IMR-90 (cell line): ENCODE measurements at regions not wholly inside any gene's neighbourhood (a gene's known extent, or its start where the extent isn't known, plus 50 kb on each side); places are given as distances from the start of the nearest gene placed in this dataset.
"Not testable (repeated sequence)": the region's sequence is repeated elsewhere in the genome, so short reads cannot be mapped to it uniquely, and the experiment has no call there.

Source experiments
- ATAC-seq: fragments of 200-7000 bp; cut with Tn5 transposase; 2 replicates; pipeline ENCODE4 v1.9.1; 2020; ENCODE audit warnings: low read depth, mild to moderate bottlenecking, moderate library complexity
- BruUV-seq: library from RNA; stranded (reverse); fragments of 400-500 nt; replicated peaks from 2 replicates; lab custom pipeline; 2021; lab: Mats Ljungman, UMichigan
- CTCF ChIA-PET: fragments of 300-600 bp; formaldehyde crosslinking; extraction: SDS; loops from one replicate; lab custom pipeline; 2021; ENCODE audit warnings: antibody characterized with exemption; lab: Yijun Ruan, JAX
- POLR2A ChIA-PET: fragments of 300-600 bp; sonication (Branson Sonifier 250); formaldehyde crosslinking; loops from one replicate; lab custom pipeline; 2022; ENCODE audit warnings: antibody characterized with exemption; ENCODE audit not compliant: unreplicated experiment; lab: Charles Lee
- DNase-seq: peaks from one replicate; pipeline ENCODE4 v3.0.0; 2013
- H2AFZ ChIP-seq: replicated peaks from 2 replicates; pipeline ENCODE3; 2013; ENCODE audit warnings: low read length, mild to moderate bottlenecking; ENCODE audit not compliant: poor library complexity
- H2AK5ac ChIP-seq: 2 replicates; pipeline ENCODE4 v1.6.1; 2013; ENCODE audit warnings: low read depth, low read length, inconsistent platforms
- H2AK9ac ChIP-seq: replicated peaks from 2 replicates; pipeline ENCODE3; 2013; ENCODE audit warnings: mild to moderate bottlenecking, low read depth, low read length, moderate library complexity; ENCODE audit not compliant: poor library complexity
- H2BK120ac ChIP-seq: 2 replicates; pipeline ENCODE4 v1.6.1; 2013; ENCODE audit warnings: low read depth, low read length, inconsistent platforms
- H2BK15ac ChIP-seq: 3 replicates; pipeline ENCODE4 v1.6.1; 2013; ENCODE audit warnings: low read depth, low read length, inconsistent platforms
- H2BK20ac ChIP-seq: 2 replicates; pipeline ENCODE4 v1.6.1; 2013; ENCODE audit warnings: low read depth, mild to moderate bottlenecking, inconsistent platforms, low read length, moderate library complexity
- H2BK5ac ChIP-seq: 2 replicates; pipeline ENCODE4 v1.6.1; 2013; ENCODE audit warnings: mild to moderate bottlenecking, low read depth, low read length, inconsistent platforms; ENCODE audit not compliant: poor library complexity, severe bottlenecking
- H3K14ac ChIP-seq: replicated peaks from 2 replicates; pipeline ENCODE4 v1.6.1; 2013; ENCODE audit warnings: low read depth, low read length, inconsistent platforms
- H3K18ac ChIP-seq: 2 replicates; pipeline ENCODE4 v1.6.1; 2013; ENCODE audit warnings: low read depth, low read length, control low read depth
- H3K23ac ChIP-seq: 2 replicates; pipeline ENCODE4 v1.6.1; 2013; ENCODE audit warnings: low read depth, low read length, inconsistent platforms
- H3K27ac ChIP-seq: 2 replicates; pipeline ENCODE4 v1.5.1; 2013; ENCODE audit warnings: mild to moderate bottlenecking, control low read depth, low read length; ENCODE audit not compliant: insufficient read depth
- H3K27me3 ChIP-seq: 2 replicates; pipeline ENCODE4 v1.6.1; 2013; ENCODE audit warnings: low read length; ENCODE audit not compliant: control insufficient read depth, insufficient read depth
- H3K36me3 ChIP-seq: 2 replicates; pipeline ENCODE4 v1.6.1; 2013; ENCODE audit warnings: low read length, mixed read lengths; ENCODE audit not compliant: control insufficient read depth, insufficient read depth
- H3K4ac ChIP-seq: 2 replicates; pipeline ENCODE4 v1.6.1; 2013; ENCODE audit warnings: low read depth, low read length, inconsistent platforms
- H3K4me1 ChIP-seq: 2 replicates; pipeline ENCODE4 v1.6.1; 2013; ENCODE audit warnings: low read length, mixed read lengths; ENCODE audit not compliant: control insufficient read depth, insufficient read depth
- H3K4me2 ChIP-seq: 2 replicates; pipeline ENCODE4 v1.6.1; 2013; ENCODE audit warnings: low read depth, mild to moderate bottlenecking, control low read depth, low read length, moderate library complexity
- H3K4me3 ChIP-seq: 2 replicates; pipeline ENCODE4 v1.5.1; 2013; ENCODE audit warnings: low read depth, mild to moderate bottlenecking, control low read depth, low read length, moderate library complexity; ENCODE audit not compliant: insufficient read depth
- H3K56ac ChIP-seq: 2 replicates; pipeline ENCODE4 v1.6.1; 2013; ENCODE audit warnings: low read length, inconsistent platforms; ENCODE audit not compliant: insufficient read depth; ENCODE audit errors: extremely low read depth
- H3K79me1 ChIP-seq, 2 experiments: 2 replicates each; pipeline ENCODE4 v1.6.1; 2013; ENCODE audit warnings: low read length in 2 of 2, inconsistent platforms in 1 of 2, low read depth in 1 of 2
- H3K9ac ChIP-seq: 2 replicates; pipeline ENCODE4 v1.6.1; 2013; ENCODE audit warnings: low read depth, low read length, control low read depth
- H3K9me1 ChIP-seq: 2 replicates; pipeline ENCODE4 v1.6.1; 2013; ENCODE audit warnings: low read length, inconsistent platforms; ENCODE audit not compliant: insufficient read depth
- H3K9me3 ChIP-seq: 2 replicates; pipeline ENCODE4 v1.6.1; 2013; ENCODE audit warnings: low read length; ENCODE audit not compliant: control insufficient read depth, insufficient read depth
- H4K20me1 ChIP-seq: 2 replicates; pipeline ENCODE4 v1.6.1; 2013; ENCODE audit warnings: low read length, inconsistent platforms; ENCODE audit not compliant: insufficient read depth
- H4K5ac ChIP-seq: 2 replicates; pipeline ENCODE4 v1.6.1; 2013; ENCODE audit warnings: mild to moderate bottlenecking, low read depth, low read length, control low read depth
- H4K8ac ChIP-seq, 2 experiments: 2 replicates each; pipeline ENCODE4 v1.6.1; 2013; ENCODE audit warnings: low read depth in 2 of 2, low read length in 2 of 2, control low read depth in 1 of 2, inconsistent platforms in 1 of 2
- H4K91ac ChIP-seq: 2 replicates; pipeline ENCODE4 v1.6.1; 2013; ENCODE audit warnings: low read depth, low read length, inconsistent platforms; ENCODE audit not compliant: insufficient read depth
- WGBS, 2 experiments: methylation state at CpG; one replicate each; pipeline versions ENCODE4 v1.1.5 to v1.1.7; 2013; ENCODE audit warnings: missing lambda C conversion rate in 2 of 2; ENCODE audit not compliant: insufficient read length in 1 of 2; ENCODE audit errors: extremely low coverage in 2 of 2; 5-methylcytosine and 5-hydroxymethylcytosine counted together
- dilution Hi-C: fragments of 300-500 bp; cut with HindIII; formaldehyde crosslinking; loops from one replicate; pipeline ENCODE4 v1.14.3; 2018; ENCODE audit warnings: low sequenced_read_pairs; ENCODE audit not compliant: unreplicated experiment
- in situ Hi-C: fragments of 300-500 bp; cut with MboI; formaldehyde crosslinking; loops from 3 replicates; pipeline ENCODE4 v1.14.3; 2019; ENCODE audit warnings: low sequenced_read_pairs, inconsistent platforms, mixed read lengths
- intact Hi-C: fragments of 100-400 bp; cut with micrococcal nuclease; formaldehyde crosslinking; loops from 2 replicates; pipeline ENCODE4 v1.10.0; 2022

DNA sequence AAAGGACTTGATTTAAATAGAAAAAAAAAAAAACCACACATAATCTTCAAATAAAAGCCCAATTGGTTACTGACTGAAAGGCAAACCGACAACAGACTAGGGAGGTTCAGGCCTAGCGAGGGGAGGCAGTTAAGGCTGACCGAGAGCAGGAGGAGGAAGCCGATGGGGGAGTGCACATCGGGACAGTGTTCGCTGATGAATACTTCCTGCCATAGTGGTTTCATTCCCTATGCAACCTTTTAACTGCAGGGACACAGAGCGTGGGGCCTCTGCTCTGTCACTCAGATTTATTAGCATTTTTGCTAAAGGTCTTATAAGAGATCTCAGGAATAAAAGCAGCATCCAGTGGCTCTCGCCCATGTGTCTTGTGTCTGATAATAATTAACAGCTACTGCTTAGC lies 343.2 kb upstream of the CHRNA7 start:
- H3K4me2 ChIP-seq, H2BK15ac ChIP-seq, DNase-seq, H3K27ac ChIP-seq, H3K36me3 ChIP-seq, H4K8ac ChIP-seq, H3K9me3 ChIP-seq, H2AK9ac ChIP-seq, H2AK5ac ChIP-seq, H3K4ac ChIP-seq, H4K20me1 ChIP-seq, H4K5ac ChIP-seq, H3K14ac ChIP-seq, H2BK120ac ChIP-seq, H3K27me3 ChIP-seq, H3K9me1 ChIP-seq, BruUV-seq, H3K4me1 ChIP-seq, in situ Hi-C loops, H3K9ac ChIP-seq, intact Hi-C loops, H2BK20ac ChIP-seq, H3K4me3 ChIP-seq, H3K56ac ChIP-seq, H3K79me1 ChIP-seq, H2AFZ ChIP-seq, H4K91ac ChIP-seq, H2BK5ac ChIP-seq, H3K23ac ChIP-seq, POLR2A ChIA-PET, CTCF ChIA-PET, dilution Hi-C loops, H3K18ac ChIP-seq, ATAC-seq: not testable (repeated sequence)
- no CpG with 5 or more reads among the region's 8 CpGs for WGBS, 2 experiments

DNA sequence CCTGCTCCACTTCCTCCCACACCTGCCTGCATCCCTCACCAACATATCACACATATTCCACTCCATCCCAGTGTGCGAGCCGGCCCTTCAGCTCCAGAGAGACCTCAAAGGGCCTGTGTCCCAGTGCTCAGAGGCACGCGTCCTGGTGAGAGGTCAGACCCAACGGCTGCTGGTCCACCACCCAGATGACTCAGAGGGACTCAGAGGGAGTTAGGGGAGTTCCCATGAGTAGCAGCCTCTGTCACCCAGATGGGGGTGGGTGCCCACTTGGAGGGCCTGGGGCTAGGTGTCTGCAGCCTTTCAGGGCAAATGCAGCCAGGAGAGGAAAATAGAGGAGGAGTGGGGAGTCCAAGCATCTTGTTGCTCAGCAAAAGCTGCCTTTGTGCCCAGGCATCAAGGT lies 333.8 kb upstream of the CHRNA7 start:
- BruUV-seq, CTCF ChIA-PET: not testable (repeated sequence)

More for the DNA sequence above, 333.8 kb upstream of the CHRNA7 start:
- H2AFZ ChIP-seq, H2BK15ac ChIP-seq, H3K4me1 ChIP-seq, H4K8ac ChIP-seq, H3K23ac ChIP-seq, H3K9me3 ChIP-seq, POLR2A ChIA-PET, H3K27me3 ChIP-seq, H3K4me2 ChIP-seq, H2BK5ac ChIP-seq, H2AK9ac ChIP-seq, H3K14ac ChIP-seq, H4K91ac ChIP-seq, H3K18ac ChIP-seq, ATAC-seq, H3K56ac ChIP-seq, dilution Hi-C loops, H3K4me3 ChIP-seq, H3K4ac ChIP-seq, H2BK20ac ChIP-seq, intact Hi-C loops, H4K20me1 ChIP-seq, H4K5ac ChIP-seq, H3K27ac ChIP-seq, in situ Hi-C loops, H3K9ac ChIP-seq, H3K9me1 ChIP-seq, H3K79me1 ChIP-seq, H3K36me3 ChIP-seq, H2BK120ac ChIP-seq, DNase-seq, H2AK5ac ChIP-seq: not testable (repeated sequence)
- no CpG with 5 or more reads among the region's 5 CpGs for WGBS, 2 experiments
